ENCODE measurements at regions not wholly inside any gene's neighbourhood (a gene's known extent, or its start where the extent isn't known, plus 50 kb on each side); places are given as distances from the start of the nearest gene placed in this dataset.

DNA sequence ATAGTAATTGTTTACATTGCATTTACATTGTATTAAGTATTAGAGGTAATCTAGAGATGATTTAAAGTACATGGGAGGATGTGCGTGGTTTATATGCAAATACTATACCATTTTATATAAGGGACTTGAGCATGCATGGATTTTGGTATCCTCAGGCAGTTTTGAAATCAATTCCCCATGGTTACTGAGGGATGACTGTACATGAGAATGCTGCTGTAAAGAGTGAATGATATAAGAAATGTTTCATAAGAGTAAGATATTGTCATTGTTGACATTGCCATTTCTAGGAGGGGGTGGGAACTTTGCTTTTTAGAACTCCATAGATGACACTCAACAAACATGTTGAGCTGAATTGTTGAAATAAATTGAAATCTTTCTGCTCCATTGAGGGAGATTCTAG is 185.0 kb downstream of the SEMA6A start:
- DNase-seq = no peak

DNA sequence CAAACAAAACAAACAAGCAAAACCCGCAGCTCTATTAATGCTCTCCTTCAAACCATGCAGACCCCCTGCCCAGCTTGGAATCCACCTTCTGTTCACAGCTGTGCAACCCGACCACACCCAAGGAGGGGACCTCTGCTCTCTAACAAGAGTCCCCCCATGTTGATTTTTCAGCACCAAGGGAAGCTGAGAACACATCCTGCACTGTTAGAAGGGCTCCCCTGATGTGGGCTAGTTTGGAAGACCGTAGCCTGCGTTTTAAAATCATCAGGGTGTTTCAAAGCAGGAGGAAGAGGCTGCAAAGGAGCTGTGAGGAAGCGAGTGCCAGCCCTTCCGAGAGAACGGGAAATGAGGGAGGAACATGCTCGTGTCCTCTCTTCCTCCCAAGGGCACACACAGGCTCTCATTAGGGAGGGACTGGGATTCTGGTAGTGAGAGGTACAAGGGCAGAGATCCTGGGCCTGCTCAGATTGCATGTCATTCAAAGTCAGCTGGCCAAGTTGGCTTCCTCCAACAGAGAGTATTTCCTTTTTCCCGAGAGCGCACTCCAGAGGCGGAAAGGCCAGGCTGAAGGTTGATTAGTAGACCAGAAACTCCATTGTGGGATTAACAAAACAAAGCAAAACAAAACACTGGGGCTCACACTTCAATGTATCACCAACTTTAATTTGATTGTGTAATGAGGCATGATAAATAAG is 185.9 kb downstream of the SEMA6A start:
- no peak for DNase-seq

DNA sequence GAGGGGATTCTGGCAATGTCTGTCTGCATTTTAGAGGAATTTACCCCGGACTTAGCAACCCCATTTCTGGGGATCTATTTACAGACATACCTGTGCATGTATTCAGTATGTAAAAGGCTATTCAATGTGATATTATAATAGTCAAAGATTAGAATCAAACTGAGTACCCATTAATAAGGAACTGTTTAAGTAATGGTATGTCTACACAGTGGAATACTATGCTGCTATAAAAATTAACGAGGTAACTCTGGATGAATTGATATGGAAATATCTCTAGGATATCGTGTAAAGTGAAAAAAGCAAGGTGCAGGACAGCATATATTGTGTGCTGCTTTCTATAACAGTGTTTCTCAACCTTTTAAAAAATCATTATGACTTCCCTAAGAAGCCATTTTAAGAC is 186.9 kb downstream of the SEMA6A start:
- no peak for DNase-seq

DNA sequence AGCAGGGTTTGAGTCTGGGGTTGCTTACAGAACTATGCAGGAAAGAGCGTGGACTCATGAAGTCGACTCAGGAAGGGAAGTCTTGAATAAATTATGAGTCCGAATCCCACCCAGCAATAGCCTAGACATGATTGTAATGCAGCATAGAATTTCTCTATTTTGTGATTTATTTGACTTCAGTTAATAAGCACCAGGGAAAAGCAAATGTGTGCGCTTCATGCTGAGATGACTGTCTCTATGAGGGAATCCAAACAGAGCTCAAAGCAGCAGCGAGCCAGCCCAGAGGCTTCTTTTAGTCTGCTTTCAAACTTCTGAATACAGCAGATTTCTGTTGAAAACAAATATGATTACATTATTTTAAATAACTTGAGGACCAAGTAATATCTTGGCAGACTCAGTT is 188.0 kb downstream of the SEMA6A start:
- no peak for DNase-seq

DNA sequence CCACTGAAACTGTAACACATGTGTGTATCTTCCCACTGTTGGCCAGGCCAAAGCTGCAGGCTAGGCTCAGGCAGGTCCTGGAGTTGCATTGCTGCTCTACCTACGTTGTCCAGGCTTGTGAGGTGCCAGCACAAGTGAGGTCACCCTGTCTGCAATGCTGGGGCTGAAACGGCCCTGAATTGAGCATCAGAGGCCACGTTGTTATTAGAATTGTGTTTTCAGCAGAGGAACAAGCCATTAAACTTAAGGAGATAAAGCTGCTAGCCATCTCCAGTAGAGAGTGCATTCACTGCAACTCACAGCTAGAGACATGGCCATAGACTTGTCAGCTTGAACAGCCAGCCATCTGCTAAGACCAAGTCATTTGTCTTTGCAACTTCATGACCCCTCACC is 191.8 kb downstream of the SEMA6A start:
- no peak for DNase-seq

DNA sequence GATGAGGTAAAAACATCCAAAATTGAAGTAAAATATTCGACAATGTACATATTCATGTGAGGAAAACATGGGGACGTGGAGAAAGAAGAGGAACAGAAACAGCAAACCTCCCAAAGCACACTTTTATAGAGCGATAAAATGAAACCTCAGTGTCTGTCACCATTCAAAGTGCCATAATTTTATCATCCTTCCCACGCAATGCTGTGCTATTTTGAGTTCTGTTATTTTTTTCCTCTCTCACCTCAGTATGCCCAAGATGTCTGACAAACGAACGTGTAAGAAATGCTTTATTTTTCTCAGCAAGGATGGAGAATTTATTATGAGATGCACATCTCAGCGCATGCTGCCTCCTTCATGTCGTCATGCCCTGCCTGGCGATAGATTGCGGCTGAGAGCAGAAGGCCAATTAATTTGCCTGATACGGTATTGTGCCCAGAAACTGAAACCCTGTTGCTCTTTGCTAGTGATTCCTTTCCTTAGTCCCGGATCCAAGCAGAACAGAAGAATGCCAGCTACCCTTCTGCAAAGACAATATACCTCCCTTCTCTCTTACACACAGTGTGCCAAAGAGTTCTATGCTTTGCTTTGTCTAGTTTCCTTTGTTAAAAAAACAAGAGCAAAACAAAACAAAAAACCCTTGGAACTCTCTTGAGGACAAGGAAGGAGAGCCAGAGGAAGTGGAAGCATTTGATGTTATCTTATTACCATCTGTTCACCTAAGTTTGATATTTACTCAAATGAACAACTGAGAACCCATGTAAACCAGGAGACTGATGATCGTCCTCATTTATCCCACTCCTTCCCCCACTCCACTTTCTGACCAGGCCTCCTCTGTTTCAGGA is 192.4 kb downstream of the SEMA6A start:
- DNase-seq = no peak

DNA sequence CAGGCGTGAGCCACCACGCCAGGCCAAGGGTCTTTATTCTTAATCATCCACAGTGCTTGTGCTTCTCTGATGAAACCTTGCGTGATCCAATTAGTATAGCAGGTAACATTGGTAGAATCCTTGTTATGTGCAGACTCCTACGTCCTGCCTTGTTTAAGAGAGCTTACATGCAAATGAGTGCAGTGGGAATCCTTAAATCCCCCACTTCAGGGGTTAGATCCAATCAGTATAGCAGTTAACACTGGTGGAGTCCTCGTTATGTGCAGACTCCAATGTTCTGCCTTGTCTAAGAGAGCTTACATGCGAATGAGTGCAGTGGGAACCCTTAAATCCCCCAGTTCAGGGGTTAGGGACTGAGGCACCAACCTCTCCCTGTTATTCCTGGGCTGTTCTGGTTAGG is 193.4 kb downstream of the SEMA6A start:
- DNase-seq = no peak

DNA sequence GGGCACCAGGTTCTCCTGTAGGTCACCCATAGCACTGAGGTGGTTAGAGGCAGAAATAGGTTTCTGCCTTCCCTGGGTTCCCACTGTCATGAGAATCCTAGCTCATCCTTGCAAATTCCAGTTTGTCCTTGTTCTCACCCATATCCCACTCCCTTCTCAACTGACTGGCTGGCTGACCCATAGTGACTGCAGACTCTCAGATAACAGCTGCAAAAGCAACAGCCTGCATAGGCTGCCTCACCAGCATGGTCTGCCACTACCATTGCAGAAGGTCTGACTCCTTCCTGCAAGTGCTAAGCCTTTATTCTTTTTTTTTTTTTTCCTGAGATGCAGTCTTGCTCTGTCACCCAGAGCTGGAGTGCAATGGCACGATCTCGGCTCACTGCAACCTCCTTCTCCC is 194.0 kb downstream of the SEMA6A start:
- DNase-seq = no peak

DNA sequence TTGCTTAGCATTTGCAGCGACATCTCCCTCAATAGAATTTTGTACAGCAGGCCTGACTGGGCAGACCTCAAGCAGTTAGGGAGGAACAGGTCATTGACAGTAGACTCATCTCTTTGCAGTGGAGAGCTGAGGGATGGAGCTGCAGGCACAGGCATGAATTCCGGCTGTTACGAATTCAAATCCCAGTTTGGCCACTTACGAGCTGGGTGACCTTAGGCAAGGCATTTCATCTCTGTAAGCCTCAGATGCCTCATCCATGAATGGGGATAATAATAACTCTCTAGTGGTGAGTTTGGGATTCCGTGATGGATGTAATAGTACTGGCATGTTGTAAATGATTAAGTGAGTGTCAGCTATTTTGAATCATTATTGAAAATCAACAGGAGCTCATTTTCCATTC is 195.3 kb downstream of the SEMA6A start:
- no peak for DNase-seq

DNA sequence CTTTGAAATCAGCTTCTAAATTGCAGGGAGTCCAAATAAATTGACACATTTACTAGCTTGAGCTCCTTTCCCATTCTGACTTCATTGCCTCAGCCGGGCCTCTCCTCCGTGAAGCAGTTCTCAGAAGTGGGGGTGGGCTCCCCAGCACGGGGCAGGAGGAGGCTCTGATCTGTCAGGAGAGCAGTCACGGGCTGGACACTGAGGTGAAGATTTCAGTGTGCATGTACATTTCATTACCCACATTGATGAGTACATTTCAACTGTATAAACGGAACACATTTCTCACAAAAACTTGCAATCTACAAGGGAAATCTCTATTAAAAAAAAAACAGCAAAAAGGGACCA is 195.9 kb downstream of the SEMA6A start:
- DNase-seq = no peak

DNA sequence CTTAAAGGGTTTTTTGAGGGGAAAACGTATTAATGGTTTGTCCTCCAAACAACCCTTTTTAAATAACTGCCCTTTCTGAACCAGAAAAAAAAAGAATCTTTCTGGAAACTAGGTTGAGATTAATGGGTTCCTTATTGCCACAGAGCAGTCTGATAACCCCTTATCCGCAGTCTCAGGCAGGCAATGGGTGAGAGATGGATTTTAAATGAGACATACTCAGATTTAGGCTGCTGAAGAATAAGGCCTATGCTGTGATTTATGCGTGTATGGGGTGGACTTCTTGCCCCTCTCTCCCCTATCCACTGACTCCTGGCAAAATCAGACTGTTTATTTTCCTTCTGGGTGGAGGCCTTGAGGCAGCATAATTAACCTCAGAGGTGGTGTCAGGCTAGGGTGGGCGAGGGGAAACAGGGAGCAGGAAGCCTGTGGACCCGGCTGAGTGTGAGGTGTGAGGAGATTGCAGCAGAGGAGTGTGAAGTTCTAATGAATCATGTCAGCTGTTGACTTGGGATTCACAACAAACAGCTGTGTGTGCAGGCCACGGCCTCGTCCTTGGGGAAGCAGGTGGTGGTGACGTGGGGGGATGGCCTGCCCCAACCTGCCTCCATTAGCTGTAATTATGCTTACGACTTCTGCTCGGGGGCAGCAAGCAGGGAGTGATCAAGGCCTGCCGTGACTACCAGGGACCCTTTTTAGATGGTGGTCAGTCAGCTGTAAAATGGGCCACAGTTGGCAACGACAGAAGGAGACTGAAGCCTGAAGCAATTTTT is 196.4 kb downstream of the SEMA6A start:
- DNase-seq = peak; percentile 54

DNA sequence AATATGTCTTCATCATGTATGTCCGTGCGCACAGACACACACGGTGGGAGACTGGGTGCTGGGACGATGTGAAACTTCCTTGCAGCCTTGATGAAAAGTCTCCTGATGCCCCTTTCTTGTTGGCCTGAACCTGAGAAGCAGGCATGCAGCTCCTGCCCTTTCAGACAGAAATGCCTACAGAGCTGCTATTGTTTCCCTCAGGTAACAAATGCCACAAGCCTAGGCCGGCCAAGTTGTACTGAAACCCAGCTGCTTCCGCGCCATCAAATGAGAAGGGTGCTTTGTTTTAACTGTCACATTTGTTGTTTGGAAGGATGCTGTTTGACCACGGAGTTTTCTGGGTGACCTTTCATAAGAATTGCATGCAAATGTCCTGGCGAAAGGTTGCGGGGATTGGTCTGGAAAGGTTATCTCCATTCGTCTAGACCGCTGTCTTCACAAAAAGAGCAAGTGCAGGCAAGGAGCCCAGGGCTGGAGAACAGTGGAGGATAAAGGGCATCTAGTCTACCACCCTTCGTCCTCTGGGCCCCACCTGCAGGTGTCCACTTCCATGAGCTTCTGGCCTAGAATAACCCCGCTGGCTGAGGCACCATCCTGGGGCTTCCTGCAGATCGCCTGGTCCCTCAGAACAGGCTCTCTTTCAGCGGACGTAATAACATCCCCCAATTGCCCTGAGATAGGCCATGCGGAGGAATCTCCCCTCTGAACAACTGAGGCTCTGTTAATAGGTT is 197.2 kb downstream of the SEMA6A start:
- DNase-seq = no peak

DNA sequence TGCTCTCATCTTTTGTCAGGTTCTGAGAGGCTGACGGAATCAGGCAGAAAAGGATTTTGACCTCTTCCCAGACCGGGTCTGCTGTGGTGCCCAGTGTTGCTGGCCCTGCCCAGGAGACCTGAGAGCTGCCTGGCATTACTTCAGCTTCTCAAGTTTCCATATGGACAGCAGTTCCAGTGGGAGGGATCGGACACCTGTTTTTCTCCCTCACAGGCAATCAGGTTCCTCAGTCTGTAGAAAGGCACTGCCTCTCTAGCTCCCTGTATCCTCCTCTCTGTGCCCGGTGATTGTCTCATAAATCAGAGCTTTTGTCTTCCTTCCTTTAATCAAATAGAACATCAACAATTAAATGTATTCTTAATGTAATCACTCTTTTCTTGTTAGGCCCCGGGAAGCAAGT is 198.7 kb downstream of the SEMA6A start:
- no peak for DNase-seq

DNA sequence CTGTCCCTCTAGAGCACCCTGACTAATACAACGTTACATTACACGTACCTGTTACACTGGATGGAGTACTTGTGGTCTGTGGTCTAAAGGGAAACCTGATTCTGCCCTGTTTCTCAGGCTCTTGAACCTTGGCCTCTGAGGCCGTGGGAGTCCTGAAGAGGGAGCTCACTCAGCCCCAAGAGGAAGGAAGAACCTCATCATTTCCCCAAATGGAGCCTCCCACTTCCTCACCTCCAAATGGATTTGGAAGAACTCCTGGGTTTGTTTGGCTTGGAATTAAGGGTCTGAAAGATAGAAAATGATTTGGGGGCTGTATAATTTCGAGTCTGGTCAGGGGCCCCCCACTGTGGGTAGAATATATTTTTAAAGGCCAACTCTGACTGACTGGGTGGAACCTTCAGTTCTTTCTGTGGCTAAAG is 200.2 kb downstream of the SEMA6A start:
- DNase-seq = no peak

DNA sequence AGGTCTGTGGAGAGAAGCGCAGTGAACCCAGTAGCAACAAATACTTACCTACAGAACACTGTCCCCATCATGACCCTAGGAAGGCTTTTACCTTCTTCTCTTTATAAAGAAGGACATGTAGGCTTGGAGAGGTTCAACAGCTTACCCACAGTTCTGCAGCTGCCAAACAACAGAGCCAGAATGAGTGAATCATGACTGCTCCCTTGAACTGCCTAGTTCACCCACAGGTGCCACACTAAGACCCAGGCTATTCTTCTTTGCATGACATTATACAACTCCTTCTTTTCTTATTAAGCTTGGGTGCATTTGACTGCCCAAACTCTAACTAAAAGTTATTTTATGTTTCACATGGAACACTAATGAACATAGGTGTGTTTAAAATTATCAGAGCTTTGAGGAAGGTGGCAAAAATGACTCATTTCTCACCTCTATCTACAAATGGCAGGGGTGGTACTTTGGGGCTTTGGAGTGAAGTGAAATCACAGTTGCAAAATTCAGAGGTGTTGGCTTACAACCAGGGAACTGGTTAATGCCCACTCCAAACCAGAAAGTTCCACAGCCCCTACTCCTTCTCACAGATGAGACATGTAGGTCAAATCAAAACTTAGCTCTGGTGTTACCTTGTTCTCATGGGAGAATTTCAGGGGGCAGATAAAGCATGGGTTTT is 201.6 kb downstream of the SEMA6A start:
- no peak for DNase-seq

DNA sequence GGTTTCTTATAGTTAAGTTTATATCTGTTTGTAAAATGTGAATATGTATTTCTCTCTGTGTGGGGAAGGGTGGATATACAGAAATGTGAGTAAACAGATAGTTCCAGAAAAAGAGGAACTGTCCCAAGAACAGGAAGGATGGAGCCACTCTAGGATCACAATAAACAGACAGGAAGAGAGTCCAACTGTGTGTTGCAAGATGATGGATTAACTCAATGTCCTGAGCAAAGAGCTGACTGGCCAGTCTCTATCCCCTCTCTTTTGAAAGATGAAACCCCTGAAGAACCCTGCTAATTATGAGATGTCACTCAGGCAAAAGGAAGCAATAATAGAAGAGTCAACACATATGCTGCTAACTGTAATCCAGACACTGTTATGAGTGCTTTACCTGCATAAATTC is 202.7 kb downstream of the SEMA6A start:
- no peak for DNase-seq

DNA sequence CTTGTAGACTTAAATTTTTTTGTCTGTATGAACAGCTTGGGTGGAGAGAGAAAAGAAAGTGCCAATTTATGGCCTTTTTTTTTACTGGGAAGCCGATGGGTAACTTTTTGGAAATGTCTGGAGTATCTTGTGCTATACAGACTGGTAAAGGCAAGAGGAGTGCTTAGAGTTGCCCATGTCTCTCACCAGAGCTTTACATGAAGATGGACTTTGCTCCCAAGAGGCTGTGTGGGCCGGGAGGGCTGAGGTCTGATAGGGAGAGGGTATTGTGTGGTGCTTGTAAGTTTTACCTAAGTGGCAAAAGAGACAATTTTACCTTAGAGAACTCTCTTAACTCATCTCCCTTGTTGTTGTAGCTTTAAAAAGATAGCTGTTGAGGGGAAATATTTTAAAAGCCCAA is 203.2 kb downstream of the SEMA6A start:
- no peak for DNase-seq

DNA sequence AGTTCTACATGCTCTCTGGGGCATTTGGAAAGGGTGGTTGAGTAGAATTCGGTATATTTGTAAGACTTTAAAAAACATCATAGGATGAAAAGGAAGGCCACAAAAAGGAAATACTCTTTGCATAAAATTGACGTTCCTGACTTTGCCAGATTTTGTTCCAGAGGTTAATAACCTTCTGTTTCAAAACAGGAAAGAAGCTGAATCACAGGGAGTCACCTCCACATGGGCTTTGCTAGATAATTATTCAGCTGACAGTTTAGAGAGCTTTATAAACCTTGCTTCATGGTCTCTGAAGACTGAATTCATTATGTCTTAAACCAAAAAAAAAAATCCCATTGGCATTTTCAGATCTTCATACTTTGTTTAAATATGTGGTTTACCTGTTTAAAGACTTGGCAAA is 203.7 kb downstream of the SEMA6A start:
- no peak for DNase-seq

DNA sequence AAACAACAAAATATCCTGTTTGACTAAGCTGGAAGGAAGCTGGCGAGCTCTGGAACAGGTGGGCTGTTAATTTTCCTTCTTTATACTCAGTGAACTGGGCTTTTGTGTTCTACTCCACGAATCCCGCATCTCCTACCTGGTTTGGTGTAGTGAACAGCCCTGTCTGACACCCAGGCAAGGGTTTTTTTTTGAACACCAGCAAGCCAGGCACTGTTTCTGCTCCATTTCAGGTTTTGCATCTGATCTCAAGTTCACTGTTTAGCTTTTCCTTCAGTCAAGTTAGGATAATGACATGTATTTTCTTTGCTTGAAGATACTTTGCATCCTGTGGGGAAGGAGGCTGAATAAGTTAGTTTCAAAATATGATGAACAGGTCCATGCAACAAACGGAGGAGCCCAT is 204.5 kb downstream of the SEMA6A start:
- no peak for DNase-seq

DNA sequence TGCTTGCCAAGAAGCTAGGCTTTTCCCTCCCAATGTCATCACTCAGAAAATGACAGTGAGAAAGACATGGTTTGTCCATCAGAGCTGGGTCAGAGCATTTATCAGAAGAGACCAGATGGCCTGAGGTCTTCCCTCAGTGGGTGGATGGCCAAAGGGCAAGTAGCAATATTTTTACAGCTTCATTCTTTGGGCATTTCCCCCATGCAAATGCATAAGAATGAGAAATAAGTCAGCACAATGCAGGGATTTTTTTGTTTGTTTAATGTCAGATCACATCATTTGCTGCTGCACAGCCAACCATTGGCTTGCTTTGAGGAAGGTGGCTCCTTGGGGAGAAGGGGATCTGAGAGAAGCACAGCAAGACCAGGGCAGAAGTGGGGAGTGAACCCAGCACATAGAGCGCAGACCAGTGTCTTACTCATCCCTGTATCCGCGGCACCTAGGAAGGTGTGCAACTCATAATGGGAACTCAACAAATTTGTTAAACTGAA is 209.6 kb downstream of the SEMA6A start:
- DNase-seq = no peak

DNA sequence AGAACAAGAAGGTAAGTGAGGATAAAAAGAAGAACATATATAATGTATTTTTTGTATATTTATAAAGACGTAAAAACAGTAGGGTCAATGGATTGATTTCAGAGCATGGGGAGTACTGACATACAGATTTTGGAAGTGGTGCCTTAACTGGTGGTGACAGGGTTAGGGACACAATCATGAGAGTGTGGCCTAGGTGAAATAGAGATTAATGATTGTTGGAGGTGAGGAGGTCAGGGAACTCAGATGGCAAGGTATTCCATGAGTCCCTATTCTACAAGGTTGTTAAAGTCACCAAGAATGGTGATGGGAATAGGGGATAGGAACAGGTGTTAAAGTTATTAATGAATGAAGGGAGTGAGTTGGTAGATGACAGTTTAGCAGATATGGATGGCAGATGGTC is 210.8 kb downstream of the SEMA6A start:
- DNase-seq = no peak

DNA sequence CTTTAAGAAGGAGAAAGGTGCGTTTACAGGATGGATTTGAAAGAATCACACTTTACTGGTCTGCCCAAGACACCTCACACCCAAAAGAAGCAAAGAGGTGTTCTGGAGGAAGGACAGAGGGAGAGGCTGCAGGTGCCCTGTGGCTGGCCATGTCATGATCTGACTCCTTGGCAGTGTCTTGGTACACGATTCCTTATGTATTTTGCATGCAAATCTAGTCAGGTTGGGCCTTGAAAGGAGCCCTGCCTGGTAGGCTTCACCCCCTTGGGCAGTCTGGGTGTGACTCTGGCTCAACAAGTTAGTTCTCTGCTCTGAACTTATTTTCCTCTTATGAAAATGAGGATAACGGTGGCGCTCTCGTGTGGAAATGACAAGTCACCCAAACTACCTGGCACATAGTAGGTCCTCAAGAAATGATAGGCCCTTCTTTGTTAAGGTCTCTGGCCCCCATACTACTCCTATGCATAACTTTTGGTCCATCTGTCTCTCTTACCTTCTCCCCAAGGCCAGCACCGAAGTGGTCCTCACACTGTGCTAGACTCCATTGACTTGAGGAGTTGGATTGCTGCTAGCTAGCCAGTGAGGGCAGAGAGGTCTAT is 212.5 kb downstream of the SEMA6A start:
- no peak for DNase-seq

Measured in left hindlimb (tissue), 1 donor.